GM21723 (cell line): ENCODE measurements at regions not wholly inside any gene's neighbourhood (a gene's known extent, or its start where the extent isn't known, plus 50 kb on each side); places are given as distances from the start of the nearest gene placed in this dataset.
A peak's percentile ranks its signal among the peaks of the same experiment; 100 is the strongest.
"Not testable (repeated sequence)": the region's sequence is repeated elsewhere in the genome, so short reads cannot be mapped to it uniquely, and the experiment has no call there.

Experiments used
- ATAC-seq: cut with Tn5 transposase; IDR thresholded peaks from one replicate; pipeline ENCODE4 v1.9.1; 2021; ENCODE audit warnings: mild to moderate bottlenecking, moderate library complexity; ENCODE audit not compliant: unreplicated experiment

- no peak for ATAC-seq
Measured at GRCh38 chr10:109022417-109023049, 900.8 kb downstream of the XPNPEP1 start.

DNA sequence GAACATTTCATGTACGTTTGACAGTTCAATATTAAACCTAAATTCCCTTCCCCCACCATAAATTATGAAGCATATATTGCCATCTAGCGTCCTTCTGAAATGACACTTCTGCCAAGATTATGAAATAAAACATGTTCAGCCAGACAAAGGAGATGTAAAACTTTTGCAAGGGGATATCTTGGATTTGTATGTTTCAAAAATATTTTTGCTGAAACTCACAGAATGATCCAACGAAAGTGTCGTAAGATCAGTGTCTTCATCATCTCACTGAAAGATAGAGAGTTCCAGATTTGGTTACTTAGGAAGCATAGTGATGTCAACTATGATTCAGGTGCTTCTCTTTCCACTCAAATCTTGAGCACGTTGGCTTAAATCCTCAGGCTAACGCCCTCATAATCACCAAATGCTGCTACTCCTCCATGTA lies 904.3 kb downstream of the XPNPEP1 start:
- no peak for ATAC-seq

DNA sequence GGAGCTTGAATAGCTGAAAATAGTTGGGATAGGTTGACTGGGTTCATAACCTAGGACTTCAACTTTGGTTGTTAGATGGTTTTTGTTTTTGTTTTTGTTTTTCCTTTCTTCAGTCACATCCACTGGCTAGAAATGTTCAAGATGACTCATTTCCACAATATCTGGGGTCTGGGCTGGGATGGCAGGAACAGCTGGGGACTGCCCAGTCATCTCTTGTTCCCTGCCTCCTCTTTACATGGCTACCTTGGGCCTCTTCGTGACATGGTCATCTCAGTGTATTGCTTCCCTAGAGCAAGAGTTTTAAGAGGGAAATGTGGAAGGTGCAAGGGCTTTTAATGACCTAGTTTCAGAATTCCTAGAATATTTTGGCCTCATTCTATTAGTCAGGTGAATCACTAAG lies 915.8 kb downstream of the XPNPEP1 start:
- ATAC-seq, result no peak

DNA sequence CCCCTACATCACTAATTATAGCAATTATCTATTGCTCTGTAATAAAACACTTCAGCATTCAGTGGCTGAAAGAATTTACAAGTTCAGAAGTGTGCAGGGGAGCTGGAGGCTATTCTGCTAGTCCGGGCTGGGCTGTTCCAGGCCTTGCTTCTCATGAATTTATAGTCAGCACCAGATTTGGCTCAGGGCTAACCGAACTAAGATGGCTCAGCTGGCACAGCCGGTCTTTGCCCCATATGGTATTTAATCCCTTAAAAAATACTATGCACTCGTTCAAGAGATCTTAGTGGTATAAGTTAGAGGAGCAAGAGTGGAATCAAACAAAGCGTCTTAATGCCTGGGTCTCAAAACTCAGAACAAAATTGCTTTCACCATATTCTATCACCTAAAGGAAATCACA lies 932.9 kb downstream of the XPNPEP1 start:
- ATAC-seq, result no peak

- no peak for ATAC-seq
Measured at GRCh38 chr10:108989976-108990375, 933.3 kb downstream of the XPNPEP1 start.

GRCh38 chr10:108982159-108982558 lies 941.2 kb downstream of the XPNPEP1 start:
- no peak for ATAC-seq

- no peak for ATAC-seq
Measured at GRCh38 chr10:108980869-108981268, 942.4 kb downstream of the XPNPEP1 start.

DNA sequence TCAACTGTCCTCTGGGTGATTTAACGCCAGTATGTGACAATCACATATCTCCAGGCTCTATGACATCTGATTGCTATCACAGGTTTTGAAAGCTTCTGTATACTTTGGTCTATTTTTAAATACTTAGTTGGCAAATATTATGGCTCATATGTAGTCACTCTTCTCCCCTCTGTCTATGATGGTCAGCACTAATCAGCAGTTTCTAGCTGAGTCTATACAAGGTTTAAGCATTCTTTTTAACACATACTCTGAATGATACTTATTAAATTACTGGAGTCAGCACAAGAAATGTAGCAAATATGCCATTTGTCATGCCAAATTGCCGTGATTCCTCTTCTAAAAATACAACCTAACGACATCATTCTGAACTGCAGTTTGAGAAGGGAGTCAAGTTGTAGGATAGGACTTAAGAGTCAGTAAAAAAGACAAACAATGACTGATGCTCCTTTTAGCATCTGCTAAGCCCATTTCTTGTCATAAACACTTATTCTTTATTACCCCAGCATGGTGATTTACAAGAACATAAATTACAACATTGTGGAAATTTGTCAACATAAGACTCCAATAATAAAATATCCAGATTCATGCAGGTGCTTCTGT lies 947.8 kb downstream of the XPNPEP1 start:
- ATAC-seq, result no peak

- ATAC-seq, result no peak
Measured at GRCh38 chr10:108970016-108970415, 953.3 kb downstream of the XPNPEP1 start.

DNA sequence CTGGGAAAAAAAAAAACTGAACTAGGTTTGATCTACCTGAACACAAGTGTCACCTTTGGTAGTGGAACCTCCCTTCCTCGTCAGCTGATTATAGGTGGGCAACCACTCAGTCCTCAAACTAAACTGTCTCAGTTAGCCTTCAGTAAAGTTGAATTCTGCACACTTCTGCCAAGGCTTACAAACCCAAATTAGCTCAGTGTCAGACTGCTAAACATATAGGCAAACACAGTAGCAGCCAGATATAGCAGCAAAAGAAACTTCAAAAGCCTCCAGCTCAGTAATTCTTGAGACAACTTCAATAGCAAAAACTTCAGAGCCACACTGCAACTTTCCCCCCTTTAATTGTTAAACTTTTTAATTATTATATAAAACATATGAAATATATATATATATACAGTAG lies 956.9 kb downstream of the XPNPEP1 start:
- ATAC-seq, result no peak

- no peak for ATAC-seq
Measured at GRCh38 chr10:108966005-108966404, 957.3 kb downstream of the XPNPEP1 start.

- no peak for ATAC-seq
Measured at GRCh38 chr10:108962172-108962571, 961.1 kb downstream of the XPNPEP1 start.

DNA sequence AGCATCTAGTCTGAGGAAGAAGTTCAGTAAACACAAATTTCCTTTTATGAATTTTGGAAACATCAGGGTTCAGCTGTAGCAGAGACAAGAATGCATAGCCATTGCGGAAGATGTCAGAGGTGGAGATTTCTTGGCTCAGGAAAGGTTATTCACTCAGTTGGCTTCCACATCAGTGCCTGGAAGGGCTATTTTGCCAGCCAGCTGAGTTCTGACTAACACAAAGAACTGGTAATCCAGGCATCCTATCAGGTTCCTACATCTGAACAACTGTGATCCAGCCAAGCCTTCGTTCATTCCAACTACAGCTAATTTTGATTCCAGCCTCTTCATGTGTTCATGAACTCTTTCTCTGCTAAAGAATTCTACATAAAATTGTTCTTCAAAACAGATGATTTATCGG lies 965.6 kb downstream of the XPNPEP1 start:
- no peak for ATAC-seq

- ATAC-seq, result no peak
Measured at GRCh38 chr10:108956149-108956548, 967.2 kb downstream of the XPNPEP1 start.

DNA sequence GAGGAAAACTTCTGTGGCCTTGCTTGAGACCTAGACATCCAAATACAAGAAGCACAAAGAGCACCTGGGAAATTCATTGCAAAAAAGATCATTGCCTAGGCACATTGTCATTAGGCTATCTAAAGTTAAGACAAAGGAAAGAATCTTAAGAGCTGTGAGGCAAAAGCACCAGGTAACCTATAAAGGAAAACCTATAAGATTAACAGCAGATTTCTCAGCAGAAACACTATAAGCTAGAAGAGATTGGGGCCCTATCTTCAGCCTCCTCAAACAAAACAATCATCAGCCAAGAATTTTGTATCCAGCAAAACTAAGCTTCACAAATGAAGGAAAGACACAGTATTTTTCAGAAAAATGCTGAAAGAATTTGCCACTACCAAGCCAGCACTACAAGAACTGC lies 1003.3 kb downstream of the XPNPEP1 start:
- not testable (repeated sequence) for ATAC-seq

DNA sequence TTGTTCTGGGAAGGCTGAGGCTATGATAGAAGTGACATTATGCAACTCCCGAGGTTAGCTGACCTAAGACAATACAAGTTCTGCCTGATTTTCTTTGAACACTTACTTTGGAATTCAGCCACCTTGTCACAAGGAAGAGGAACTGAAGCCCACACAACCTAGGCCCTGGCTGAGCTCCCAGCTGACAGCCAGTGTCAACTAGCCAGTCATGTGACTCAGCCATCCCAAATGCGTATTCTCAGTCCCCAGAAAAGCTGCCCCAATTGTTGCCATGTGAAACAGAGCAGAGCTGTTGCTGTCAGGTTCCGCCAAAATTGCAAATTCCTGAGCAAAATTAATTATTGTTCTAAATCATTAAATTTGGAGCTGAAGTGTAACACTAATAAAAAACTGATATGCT lies 1010.0 kb downstream of the XPNPEP1 start:
- no peak for ATAC-seq

GRCh38 chr10:108911814-108912541 lies 1011.3 kb downstream of the XPNPEP1 start:
- ATAC-seq, result peak; percentile 78

- no peak for ATAC-seq
Measured at GRCh38 chr10:108908096-108908495, 1015.2 kb downstream of the XPNPEP1 start.

DNA sequence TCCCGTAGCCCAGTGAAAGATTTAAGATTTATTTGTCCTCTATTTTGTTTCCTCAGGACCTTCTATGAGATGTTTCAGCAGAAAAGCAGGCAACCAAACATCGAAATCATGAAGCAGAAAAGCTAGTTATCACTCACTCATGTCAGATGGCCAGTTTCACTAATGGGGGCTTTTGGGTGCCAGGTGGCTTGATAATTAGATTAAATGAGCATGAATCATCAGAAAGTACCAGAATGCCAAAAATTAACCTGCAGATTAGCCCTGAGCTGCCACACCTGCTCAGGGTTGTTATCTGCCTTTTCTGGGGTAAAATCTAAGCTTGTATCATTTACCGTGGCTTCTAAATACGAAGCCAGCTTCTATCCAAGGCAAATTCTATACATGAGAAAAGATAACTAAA lies 1017.5 kb downstream of the XPNPEP1 start:
- no peak for ATAC-seq

DNA sequence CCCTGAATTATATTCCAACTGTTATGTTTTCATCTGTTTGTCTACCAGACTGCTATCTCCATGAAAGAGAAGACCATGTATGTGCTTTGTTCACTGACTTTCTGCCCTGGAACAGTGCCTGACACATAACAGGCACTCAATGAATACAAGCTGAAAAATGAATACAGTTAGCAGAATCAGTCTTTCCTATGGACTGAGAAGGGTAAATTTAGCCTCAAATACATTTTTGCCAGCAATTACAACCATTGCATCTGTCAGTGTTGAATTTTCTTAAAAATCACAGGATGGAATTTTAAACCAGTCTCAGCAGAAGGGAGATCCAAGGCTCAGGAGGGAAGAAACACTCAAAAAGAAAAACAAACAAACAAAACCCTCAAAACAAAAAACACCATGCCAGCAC lies 1018.1 kb downstream of the XPNPEP1 start:
- no peak for ATAC-seq

DNA sequence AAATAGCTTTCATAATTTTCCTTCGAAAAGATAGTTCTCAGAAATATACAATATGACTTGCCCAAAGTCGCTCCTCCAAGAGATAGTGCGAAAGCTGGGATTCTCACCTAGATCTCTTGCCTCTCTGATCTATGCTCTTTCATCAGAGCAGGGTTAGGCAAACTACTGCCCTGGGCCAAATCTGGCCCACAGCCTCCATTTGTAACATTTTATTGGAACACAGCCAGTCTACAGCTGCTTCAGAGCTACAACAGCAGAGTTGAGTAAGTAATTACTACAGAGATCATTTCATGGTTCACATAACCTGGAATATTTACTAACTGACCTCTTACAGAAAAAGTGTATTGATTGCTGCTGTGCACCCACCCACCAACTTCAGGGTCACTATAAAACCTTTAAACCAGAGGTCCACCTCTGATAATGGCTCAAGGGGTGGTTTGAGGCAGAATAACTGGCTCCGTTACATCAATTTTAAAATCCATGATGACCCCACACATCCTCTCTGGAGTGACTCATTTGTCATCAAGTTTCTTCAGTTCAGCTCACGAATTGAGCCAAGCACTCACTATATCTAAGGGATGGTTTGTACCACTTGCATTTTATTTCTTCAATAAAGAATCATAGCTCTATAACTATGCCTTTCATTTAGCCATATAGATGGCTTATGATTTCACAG lies 1019.0 kb downstream of the XPNPEP1 start:
- no peak for ATAC-seq
